Cerebellar cortex (tissue), 1 donor: ENCODE measurements at regions not wholly inside any gene's neighbourhood (a gene's known extent, or its start where the extent isn't known, plus 50 kb on each side); places are given as distances from the start of the nearest gene placed in this dataset.

Experiments
- DNase-seq: peaks from one replicate; pipeline ENCODE4 v3.0.0-alpha.2; 2015; ENCODE audit warnings: low spot score

DNA sequence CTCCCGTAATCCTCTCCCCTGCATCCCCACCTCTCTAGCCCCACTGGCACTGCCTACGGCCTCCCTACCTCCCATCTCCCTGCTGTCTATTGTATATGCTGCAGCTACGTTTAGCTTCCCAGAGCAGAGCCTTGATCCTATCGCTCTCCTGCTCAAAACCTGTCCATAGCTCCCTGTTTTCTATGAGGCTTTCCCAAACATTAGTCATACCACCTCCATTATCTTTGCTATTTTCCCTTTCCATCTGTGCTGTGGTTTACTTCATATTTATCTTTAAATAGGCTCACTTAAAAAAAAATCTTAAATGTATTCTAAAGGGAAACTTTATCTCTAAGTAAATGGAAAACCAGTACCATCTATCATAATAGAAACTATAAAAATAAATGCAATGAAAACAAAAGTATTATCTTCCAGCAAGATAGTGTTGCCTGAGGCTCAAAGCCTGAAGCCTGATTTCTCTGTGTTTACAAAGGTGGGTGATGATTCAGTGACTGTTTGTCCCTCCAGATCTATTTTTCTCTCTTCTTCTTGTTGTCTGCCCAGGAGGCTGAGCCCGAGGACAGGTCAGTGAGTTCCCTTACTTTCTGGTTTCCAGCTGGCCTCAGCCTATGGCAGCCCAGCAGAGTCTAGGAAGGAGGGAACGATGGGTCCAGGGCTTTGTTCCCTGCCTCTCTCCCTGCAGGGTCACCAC lies 397.1 kb upstream of the CFAP20DC start:
- no peak for DNase-seq

GRCh38 chr3:59444676-59445075 lies 394.9 kb upstream of the CFAP20DC start:
- DNase-seq, result peak; percentile 24

DNA sequence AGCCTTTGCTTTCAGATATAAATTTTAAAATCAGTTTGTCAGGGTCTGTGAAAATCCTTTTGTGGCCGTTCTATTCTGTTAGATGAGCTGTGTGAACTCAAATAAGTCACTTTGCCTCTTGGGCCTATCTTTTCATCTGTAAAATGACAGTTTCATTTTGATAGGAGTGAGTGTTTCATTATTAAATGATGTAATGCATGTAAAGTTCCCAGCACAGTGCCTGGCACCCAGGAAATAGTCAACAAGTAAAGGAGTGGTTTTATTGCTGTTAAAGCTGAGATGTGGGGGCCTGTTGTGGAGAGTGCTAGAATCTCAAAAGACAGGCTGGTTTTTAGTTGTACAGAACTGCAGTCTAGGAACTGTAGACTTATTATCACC lies 394.5 kb upstream of the CFAP20DC start:
- no peak for DNase-seq

DNA sequence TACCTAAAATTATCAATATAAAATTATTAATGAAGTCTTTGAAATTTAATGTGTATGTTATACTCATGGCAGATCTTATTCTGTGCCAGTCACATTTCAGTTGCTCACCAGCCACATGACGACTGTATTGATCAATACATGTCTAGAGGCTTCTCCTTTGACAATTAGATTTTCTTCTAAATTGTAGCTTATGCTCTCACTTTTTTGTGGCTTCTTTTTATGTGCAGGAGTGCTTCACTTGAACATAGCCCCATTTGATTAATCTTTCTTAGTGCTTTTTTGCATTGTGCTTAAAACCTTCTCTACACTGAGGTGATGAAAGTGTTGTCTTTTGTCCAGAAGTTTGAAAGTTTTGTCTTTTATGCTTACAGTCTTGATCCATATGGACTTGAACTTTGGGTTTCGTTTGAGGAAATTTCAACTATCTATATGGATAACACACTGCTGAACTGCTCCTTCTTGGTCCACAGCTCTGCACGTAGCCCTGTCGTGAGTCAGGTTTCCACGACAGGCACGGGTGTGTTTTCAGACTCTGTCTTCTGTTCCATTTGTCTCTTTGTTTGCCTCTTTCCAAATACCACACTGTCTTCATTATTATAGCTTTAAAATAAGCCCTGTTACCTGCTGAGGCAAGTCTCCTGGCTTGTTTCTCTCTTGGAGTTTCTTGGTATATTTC lies 393.9 kb upstream of the CFAP20DC start:
- no peak for DNase-seq

- no peak for DNase-seq
Measured at GRCh38 chr3:59442046-59442445, 392.2 kb upstream of the CFAP20DC start.

DNA sequence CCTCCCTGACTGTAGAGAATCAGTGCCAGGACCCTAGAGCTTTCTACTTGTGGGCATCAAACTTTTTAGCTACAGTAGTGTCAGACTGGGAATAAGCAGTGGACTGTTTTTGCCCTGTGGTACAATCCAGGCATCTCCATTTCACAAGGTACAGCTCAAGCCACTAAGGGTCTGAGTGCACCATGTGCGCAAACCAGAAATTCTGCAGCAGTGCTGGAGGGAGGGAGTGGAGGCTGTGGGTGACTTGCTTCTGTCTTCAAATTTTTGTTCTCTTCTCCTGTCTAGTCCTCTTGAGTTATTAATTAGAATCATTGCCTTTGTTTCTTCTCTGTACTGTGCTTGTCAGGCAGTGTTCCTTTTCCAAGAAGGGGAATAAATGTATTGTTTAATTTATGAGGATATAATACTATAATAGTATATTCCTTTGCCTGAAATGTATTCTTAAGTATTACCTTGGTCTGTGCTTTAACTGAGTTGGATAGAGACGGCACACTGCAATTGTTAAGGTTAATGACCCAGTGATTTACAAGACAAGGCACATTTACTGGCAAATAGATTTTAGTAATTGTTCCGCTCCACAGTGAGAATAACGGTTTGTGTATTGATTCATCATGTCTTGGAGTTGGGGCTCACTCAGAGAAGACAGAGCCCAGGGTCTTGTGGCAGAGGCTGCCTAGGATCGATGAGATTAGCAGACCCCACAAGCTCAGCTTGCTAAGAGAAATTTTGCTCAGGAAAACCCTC lies 390.6 kb upstream of the CFAP20DC start:
- no peak for DNase-seq

GRCh38 chr3:59438492-59438891 lies 388.7 kb upstream of the CFAP20DC start:
- no peak for DNase-seq

- peak; percentile 21 for DNase-seq
Measured at GRCh38 chr3:59436164-59436958, 386.5 kb upstream of the CFAP20DC start.

DNA sequence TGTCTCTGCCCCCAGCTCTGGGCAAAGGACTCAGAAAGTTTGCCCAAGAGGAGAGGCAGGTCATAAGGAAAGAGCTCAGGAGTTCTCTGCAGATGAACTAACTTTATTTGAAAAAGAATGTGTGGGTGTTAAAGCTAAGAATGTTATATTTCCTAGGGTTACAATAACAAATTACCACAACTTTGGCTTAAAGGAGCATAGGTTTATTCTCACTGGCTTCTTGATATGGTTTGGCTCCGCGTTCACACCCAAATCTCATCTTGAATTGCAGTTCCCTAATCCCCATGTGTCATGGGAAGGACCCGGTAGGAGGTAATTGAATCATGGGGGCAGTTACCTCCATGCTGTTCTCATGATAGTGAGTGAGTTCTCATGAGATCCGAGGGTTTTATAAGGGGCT lies 383.7 kb upstream of the CFAP20DC start:
- DNase-seq, result no peak

DNA sequence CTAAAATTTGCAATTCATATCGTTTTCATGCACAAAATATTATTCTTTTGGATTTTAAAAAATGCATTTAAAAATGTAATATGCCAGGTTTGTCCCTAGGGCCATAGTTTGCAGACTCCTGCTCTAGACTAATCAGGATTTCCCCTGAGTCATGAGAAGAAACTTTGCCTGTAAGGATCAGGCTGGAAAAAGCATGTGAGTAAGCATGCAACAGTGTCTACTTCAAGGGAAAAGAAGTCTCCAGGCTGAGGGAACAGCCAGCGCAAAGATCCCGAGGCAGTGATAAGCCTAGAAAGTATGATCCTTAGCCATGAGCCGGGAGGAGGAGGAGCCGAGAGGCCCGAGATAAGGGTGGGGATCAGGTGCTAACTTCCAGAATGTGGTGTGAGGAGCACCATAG lies 382.8 kb upstream of the CFAP20DC start:
- DNase-seq, result no peak

- no peak for DNase-seq
Measured at GRCh38 chr3:59430341-59430740, 380.5 kb upstream of the CFAP20DC start.

- DNase-seq, result no peak
Measured at GRCh38 chr3:59429198-59429597, 379.4 kb upstream of the CFAP20DC start.

DNA sequence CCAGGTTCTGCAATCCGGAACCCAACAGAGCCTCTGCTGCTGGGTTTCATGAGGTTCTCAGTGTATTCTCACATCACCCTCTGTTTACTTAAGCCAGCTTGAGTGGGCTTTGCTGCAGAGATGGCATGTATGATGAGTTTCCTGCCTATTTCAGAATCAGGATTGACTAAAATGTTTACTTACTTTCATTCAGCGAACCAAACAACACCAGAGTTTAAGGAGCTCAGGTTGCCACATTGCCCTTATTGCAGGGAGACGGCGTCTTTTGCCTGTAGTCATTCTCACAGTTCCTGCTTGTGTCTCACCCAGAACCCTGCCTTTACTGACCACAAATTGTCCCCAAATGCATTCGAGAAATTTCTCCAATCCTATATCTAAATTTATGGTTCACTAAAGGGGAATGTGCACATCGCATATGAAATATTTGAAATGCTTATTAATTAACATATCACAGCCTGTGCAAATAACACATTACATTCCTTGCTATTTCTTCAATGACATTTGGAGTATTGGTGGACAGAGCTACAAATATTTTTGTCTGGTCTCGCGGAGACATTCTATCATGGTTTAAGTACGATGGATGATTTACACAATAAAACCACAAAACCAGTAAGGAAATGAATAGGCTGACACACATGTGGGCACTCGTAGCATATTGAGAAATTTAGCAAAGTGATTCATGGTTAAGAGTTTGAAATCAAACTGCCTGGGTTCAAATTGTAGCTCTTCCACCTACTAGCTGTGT lies 377.2 kb upstream of the CFAP20DC start:
- DNase-seq, result no peak

GRCh38 chr3:59425942-59426341 lies 376.1 kb upstream of the CFAP20DC start:
- DNase-seq, result no peak

DNA sequence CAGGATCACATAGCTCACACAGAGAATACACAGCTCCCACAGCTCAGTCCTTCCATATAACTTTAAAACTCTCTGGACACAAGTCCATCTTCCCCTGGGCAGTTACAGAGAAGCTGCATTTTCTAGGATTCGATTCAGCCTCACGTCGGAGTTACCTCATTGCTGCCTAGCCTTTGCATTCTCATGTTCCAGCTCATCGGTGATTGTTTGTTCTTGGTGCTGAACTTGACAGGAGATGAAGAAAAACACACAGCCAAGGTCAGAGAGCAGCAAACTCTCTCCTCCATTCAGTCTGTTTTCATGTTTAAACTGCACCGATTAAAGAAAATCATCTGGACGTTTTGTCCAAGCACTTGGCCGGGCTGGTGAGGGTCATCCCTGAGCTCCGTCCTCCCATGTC lies 375.5 kb upstream of the CFAP20DC start:
- no peak for DNase-seq

DNA sequence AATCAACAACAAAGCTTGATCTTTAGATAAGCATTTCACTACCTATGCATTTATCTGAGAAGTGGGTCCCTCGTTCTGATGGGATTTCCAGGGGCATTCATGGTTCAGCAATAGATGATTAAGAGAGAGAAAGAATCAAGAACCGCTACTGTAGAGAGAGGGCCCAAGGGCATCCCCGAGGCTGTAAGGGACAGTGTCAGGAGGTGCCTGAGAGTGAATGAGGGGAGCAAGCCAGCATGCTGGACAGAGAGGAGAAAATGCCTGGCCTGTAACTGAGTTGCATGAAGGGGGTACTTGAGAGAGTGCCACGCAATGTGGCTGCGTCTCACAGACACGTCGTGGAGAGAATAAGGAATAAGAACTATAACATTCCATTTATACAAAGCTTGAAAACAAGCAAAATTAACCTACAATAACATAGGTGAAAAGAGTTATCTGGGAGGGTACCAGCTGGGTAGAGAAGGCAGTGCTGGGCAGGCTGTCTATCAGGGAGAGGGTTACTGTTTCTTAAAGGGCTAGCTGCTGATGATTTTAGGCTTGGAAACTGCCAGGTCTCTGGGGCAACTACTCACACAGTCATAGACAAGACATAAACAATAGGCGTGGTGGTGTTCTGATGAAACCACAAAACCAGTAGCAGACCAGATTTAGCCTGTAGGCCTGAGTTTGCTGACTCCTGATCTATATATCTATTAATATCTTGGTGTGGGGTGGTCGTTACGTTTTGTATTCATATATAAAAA lies 374.6 kb upstream of the CFAP20DC start:
- no peak for DNase-seq

- DNase-seq, result peak; percentile 52
Measured at GRCh38 chr3:59423707-59424106, 373.9 kb upstream of the CFAP20DC start.

- DNase-seq, result no peak
Measured at GRCh38 chr3:59422312-59422711, 372.5 kb upstream of the CFAP20DC start.

GRCh38 chr3:59418836-59419235 lies 369.0 kb upstream of the CFAP20DC start:
- DNase-seq, result peak; percentile 43

DNA sequence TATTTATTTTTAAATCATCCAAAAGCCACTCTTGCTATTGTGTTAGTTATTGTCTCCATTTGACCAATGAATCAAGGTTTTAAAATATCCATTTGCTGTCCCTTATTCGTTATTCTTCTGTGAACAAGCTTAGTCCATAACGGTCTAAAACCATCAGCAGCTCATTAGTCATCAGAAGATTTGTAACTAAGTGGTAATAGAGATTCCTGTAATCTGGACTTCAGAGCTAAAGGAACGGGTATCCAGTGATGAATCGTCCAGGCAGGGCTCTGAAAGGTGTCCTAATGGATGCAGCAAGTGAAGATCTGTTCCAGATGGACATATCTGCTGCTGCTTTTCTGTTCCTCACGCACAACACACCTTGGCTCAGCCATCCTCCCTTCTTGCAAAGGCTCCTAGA lies 362.7 kb upstream of the CFAP20DC start:
- DNase-seq, result no peak

GRCh38 chr3:59411694-59412093 lies 361.9 kb upstream of the CFAP20DC start:
- no peak for DNase-seq
